Inflammatory macrophage treated with lipopolysaccharide for 4 hours (primary cell): ENCODE measurements at regions not wholly inside any gene's neighbourhood (a gene's known extent, or its start where the extent isn't known, plus 50 kb on each side); places are given as distances from the start of the nearest gene placed in this dataset.

Experiments
- DNase-seq: peaks from one replicate; pipeline ENCODE4 v3.0.0-alpha.2; 2020

DNA sequence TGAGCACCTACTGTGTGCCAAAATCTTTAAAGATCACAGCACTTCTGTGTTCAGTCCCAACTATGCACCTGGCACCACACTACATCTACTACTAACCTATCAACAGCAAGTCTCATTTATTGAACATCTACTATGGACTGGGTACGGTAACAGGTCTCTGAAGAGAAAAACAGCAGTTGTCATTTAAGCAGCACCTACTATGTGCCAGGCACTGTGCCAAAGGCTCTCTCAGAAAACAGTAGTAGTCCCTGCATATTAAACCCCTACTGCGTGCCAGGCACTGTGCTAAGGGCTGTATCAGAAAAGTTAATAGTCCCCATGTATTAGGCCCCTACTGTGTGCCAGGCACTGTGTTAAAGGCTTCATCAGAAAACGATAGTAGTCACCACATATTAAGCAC, 106.2 kb downstream of the PTPRS start:
- DNase-seq = no peak

DNA sequence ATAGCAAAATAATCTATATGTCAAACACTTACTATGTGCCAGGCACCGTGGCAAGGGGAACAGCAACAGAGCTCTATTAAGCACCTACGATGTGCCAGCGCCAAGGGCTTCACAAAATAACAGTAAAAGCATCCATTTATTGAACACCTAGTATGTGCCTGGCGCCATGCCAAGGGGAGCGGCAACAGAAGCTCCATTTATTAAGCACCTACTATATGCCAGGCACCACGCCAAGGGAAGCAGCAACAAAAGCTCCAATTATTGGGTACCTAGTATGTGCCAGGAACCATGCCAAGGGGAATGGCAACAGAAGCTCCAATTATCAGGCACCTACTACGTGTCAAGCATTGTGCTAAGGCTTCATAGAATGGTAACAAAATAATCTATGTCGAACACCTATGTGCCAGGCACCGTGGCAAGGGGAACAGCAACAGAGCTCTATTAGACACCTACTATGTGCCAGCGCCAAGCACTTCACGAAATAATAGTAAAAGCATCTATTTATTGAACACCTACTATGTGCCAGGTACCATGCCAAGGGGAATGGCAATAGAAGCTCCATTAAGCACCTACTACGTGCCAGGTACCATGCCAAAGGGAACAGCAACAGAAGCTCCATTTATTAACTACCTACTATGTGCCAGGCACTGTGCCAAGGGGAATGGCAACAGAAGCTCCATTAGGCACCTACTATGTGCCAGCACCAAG, 107.7 kb downstream of the PTPRS start:
- no peak for DNase-seq

DNA sequence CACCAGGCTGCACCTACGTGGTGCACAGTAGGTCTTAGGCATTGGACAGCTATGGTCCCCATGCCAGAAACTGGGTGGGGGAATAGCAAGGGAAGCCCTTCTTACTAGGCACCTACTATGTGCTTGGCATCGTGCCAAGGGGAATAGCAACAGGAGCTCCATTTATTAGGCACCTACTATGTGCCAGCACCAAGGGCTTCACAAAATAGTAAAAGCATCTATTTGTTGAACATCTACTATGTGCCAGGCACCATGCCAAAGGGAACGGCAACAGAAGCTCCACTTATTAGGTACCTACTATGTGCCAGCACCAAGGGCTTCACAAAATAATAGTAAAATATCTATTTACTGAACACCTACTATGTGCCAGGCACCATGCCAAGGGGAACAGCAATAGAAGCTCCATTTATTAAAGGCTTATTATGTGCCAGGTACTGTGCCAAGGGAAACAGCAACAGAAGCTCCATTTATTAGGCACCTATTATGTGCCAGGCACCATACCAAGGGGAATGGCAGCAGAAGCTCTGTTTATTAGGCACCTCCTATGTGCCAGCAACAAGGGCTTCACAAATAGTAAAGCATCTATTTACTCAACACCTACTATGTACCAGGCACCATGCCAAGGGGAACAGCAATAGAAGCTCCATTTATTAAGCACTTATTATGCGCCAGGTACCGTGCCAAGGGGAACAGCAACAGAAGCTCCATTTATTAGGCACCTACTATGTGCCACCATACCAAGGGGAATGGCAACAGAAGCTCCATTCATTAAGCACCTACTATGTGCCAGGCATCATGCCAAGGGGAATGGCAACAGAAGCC, 108.5 kb downstream of the PTPRS start:
- DNase-seq = no peak

DNA sequence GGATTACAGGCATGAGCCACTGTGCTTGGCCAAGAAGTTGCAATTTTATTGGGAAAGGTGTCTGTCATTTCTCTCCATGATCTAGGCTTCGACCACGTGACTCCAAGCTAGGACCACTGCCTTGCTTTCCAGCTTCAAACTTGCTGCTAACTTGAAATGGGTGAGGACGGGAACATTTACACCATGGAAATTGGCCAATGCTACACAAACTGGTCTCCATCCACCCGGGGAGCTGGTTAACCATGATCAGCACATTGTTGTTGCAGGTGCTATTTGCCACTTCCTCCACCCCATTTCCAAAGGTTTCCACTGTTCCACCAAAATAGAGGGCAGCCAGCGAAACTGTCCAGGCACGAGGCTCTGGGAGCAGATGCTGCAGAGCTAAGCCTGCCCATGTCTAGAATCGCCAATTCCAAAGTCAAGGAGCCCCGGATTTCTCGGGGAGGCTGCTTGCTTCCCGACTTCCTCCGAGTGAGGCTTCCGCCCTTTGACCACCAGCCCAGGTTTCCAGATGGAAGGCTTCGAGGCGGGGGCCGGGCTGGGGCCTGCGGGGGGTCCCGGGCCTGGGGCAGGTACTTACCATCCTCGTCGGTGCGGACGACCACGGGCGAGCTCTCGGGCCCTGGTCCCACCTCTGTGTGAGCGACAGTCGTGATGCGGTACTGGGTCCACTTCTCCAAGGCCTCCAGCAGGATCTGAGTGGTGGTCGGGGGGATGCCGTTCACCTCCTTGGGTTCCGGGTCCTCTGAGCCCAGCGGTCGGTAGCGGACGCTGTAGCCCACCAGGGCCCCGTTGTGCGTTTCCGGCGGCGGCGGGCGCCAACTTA, 109.7 kb downstream of the PTPRS start:
- no peak for DNase-seq

DNA sequence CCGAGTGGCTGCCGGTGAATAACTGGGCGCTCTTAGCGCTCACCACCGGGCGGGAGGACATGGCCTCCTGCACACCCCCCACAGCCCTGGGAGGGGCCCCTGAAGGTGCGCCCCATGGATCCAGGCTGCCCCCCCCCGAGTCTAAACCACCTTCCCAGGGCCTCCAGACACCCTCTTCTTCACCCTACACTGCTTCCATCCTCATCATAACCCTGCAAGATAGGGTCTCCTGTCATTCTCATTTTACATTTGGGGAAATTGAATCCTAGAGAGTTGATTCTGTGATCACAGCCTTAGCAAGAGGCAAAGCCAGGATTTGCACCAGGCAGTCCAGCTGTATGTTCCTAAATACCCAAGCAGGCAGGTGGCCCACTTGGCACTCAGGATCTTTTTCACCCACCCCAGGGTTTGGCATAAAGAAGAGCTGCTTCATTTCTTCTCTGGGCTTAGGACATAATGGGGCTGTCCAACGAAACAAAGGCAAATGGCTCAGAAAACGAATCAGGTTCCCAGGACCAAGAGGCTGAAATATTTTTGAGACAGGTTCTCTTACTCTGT, 110.8 kb downstream of the PTPRS start:
- no peak for DNase-seq

DNA sequence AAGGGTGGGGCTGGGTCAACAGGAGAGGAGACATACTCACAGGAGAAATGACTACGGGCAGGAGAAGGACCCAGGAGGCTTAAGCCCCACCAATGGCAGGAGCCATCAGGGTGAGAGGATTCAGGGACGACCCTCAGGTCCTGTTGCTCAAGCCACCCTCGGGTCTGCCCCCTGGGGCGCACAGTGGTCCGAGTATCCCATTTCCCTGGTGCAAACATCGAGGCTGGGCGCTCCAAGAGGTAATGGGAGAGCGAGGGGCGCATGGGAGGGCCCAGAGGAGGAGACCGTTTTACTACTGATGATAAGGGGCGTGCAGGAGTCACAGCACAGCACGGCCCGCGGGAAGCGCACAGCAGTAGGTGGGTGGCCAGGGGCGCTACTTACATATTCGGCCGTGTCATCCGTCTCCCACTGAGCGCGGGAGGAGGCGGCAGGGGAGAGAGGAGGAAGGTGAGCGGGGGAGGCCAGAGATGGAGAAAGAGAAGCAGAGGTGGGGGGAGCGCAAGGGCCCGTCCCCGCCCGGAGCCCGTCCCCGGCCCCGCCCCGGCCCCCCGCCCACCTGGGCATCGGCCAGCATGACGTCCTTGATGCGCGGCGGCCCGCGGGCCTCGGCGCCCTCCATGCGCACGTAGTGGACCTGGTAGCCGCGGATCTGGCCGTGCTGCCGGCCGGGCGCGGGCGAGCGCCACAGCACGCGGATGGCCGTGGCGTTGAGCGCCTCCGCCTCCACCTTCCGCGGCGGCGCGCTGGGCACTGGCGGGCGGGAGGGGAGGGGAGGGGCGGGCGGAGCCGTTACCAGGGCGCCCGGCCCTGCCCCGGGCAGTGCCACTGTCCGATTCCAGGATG, 111.5 kb downstream of the PTPRS start:
- no peak for DNase-seq

DNA sequence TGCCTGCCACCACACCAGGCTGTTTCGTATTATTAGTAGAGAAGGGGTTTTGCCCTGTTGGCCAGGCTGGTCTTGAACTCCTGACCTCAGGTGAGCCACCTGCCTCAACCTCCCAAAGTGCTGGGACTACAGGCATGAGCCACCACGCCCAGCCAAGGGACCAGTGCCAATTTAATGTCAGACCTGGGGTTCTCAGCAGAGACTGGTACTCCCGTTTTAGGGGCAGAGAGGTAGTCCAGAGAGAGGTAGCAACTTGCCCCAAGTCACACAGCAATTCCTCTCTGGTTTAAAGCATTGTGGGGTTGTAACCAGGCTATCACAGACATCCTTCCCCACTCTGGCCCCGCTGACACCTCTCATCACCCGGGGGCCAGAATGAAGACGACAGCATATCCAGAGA, 112.1 kb downstream of the PTPRS start:
- no peak for DNase-seq

DNA sequence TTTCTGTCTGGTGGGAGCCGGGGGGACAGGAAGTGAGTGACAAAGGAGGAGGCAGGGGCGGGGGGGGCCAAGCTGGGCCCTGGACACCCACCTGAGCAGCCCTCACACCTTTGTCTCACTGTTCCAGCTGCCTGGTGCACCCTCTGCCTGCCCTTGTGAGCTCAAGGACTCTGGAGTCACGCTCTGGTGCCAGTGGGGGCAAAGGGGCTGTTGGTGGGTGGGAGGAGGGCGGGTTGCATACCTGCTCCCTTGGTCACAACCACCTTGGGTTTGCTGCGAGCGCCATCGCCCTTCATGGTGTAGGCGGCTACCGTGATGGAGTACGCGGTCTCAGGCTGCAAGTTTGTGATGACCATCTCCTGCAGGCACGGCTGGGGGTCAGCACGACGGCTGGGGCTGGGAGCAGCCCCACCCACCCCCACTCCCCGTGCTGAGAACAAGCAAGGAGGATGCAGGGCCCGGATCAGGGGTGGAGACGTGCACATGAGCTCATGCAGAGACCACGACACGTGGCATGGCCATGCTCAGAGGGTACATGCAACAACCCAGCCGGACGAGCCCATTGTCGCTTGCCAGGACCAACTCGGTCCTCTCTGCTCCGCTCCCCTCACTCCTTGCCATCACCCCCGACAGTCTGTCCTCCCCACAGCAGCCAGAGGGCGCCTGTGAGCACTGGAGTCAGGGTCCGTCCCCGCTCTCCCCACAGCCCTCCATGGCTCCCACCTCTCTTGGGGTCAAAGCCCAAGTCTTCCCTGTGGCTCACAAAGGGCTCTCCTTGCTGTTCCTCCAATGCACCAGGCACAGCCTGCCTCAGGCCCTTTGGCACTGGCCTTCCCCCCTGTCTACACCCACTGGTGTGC, 114.9 kb downstream of the PTPRS start:
- DNase-seq = no peak

DNA sequence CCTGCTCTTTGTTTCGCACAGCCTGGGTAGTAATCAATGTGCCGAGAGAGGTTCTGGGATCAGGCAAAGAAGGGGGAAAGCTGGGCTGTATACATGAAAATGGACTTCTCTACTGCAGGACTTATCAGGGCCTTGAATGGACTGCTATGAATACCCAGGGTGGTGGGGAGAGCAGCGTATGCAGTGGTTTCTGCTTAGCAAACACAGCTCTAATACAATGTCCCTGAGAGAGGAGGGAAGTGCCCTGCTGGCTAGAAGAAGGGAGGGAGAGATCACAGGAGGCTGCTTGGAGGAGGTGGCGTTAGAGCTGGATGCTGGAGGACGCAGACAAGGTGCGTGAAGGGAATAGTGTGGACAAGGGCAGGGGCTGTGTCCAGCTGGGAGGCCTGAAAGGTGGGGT, 116.1 kb downstream of the PTPRS start:
- DNase-seq = no peak

DNA sequence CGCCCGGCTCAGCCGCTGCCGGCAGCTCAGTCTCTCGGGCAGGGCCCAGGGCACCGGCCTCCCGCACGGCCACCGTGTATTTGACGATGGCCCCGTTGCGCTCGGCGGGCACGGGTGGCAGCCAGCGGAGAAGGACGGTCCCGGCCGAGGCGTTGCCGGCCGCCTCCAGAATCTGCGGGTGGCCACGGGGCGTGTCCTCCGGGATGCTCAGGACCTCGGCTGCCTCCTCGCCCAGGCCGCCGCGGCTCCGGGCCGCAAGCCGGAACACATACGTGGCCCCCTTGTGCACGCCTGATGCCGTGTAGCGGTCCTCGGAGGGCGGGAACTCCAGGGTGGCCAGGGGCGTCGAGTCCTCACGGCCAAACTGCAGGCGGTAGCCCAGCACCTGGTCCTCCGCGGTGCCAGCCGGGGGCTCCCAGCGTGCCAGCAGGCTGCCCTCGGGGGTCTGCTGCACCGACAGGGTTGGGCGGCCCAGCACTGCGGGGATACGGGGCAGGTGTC, 117.7 kb downstream of the PTPRS start:
- DNase-seq = no peak

DNA sequence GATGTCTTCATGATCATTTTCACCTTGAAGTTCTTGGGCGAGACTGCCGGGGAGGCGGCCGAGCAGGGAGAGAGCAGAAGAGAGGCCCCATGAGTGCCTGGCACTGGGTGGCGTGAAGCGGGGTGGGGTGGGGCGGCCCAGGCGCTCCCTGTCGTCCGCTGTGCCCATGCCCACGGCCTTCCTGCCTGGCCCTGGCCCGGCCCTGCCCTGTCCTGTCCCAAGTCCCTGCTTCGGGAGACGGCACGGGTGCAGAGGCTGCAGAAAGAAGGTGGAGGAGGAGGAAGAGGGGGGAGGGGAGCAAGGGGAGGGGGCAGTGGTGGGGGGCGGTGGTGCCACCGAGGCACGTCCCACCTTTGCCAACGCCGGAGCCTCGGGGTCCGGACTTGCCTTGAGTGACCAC, 118.4 kb downstream of the PTPRS start:
- no peak for DNase-seq

DNA sequence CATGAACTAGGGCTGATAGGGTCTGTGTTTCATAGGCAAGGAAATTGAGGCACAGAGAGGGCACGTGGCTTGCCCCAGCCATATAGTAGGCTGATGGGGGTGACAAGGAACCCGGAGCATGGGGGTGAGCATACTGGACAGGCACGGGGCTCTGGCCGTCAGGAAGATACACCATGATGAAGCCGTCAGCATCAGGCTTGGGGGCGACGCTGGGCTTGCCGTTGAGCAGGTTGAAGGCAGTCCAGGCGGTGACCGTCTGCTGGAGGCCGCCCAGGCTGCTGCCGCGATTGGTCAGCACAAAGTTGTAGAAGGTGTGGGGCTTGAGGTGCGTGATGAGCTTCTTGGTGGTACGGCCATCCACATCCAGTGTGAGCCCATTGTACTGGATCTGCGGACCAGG, 119.7 kb downstream of the PTPRS start:
- no peak for DNase-seq

DNA sequence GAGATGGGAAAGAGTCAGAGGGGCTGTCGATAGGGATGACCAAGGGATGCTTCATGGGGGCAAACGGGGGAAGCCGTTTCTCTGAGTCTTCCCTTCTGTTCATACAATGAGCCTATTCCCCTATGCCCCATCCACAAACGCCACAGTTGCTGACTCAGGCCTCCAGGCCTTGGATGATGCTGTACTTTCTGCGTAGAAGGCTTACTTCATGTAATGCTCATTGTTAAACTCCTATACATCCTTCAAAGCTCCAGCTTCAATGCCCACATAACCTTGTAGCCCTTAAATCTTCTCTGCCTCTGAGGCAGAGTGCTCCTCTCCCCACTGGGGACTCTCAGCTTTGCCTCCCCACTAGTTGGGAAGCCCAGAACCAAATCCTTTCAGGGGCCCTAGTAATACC, 120.3 kb downstream of the PTPRS start:
- no peak for DNase-seq

DNA sequence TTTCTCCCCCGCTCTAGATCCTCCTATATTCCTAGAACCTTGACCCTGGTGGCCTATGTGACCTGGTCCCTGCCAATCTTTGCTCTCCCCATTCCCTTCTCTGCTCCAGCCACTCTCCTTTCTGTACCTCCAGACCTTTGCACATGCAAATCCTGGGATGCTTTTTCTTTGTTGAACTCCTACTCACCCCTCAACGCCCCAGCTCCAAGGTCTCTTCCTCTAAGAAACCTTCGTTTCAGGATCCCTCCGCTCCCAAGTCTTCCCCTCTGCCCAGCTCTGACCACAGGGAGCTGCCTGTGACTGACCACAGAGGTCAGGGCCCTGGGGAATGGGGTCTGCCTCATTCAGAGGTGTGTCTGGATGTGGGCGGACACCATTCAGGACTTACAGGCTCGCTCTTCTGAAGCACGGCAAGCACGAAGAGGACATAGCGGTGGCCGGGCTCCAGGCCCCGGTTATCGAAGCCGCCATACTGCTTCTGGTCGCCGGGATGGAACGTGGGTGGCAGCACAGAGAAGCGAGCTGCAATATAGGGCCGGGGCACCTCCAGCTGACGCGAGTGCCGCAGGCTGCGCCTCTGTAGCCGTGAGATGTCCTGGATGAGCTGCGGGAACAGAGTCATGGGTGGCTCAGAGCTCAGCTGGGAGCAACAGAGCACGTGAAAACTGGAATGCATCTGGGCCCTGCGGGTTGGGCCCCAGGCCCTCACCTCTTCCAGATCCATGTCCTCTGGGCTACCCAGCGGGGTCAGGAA, 120.9 kb downstream of the PTPRS start:
- DNase-seq = no peak

DNA sequence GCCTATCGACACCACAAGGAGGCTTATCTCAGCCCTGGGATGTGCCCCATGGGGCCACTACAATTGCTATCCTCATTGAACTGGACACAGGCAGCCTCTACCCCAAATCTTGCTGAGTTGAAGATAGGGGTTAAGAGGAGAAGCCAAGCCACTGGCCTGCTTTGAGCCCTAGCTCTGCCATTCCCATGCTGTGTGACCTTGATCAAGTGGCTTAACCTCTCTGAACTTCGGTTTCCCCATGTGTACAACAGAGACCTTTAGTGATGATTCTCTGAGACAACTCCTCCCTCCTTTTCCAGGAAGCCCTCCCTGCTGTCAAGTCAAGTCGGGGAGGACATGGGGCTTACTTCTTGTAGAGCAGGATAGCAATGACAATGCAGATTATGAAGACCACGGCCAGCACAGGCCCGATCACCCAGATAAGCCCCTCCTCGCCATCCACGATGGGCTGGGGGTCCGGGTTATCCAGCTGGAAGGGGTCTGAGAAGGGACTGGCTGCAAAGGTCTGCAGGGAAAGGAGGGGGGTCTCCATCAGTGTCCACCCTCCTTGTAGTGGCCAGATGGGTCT, 121.6 kb downstream of the PTPRS start:
- DNase-seq = no peak

DNA sequence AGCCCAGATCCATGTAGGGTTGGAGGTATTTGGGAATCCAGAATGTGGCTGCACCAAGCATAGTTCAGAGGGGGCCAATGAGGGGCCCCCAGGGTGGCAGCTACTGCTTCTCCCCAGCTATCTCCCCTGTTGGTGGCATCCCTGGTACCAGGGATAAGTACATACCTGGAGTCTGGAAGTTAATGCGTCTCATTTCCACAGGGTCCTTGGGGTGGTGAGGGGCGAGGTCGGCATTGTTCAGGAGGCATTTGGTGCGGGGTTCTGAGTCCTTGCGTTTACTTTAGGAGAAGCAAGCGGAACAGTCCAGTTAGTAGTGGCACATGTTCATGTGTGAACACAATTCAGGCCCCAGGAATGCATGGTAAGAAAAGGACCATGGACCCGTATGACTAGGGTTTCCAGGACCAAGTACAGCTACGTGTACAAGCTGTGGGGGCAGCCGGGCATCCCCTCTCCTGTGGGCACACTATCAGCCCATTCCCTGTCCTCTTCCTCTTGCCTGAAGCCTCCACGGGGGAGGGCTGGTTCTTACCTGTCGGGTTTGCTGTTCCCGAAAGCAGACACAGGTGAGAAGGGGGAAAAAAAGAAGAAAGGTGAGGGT, 122.3 kb downstream of the PTPRS start:
- no peak for DNase-seq

DNA sequence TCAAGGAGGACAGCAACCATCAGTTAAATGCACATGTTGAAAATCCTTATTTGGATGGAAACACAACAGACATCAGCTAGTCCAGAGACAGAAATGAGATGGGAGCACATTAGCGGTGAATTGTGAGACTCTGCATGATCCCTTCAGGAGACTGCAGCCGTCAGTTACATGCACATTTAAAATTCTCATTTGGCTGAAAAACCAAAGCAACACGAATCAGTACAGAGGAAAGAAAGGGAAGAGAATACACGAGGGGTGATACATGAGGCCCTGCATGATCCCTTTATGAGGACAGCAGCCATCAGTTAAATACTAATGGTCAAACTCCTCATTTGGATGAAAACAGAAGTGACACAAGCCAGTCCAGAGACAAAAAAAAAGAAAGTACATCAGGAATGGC, 123.4 kb downstream of the PTPRS start:
- DNase-seq = no peak

DNA sequence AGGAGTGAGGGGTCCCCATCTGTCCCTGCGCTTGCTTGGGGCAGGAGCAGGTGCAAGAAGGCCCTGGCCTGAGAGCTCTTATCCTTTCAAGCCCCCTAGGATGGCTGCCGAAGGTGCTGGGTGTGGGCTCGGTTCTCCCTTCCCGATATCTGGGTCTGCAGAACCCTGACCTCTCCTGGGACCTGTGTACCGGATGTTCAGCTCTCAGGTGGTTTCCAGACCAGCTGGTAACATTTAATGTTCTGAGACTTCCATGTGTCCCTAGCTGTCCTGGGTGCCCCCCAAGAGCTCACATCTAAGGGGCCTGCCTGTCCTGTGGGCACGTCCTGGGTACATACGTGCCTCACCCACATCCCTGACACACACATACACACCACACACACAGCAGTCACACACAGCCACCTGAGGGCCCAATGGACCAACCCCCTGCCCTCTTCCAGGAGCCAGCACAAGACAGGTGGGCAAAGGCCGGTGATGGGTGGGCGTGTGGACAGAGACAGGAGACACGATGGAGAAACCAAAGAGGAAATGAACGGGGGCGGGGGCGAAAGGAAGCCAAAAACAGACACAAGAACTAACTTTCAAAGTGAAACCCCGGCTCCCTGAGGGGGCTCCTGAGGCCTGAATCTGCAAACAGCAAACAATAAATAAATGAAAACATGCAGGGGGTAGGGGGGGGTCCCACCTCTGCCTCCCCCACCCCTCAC, 124.3 kb downstream of the PTPRS start:
- DNase-seq = no peak

DNA sequence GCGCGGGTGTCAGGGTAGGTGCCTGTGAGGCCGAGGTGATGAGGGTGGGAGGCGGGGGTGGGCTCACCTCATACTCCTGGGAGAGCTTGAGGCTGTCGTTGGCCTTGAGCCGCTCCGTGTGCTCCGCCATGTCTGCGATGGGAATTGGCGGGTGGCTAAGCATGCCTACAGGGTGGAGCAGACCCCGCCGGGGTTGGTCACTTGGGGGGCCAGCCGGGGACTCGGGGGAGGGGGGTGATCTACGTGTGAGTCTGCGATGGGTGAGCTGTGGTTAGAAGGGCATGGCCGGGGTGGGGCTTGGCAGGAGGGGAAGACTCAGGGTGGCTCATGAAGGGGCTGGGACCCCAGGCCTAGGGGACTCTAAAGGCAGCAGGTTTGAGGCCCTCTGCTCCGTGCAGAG, 125.2 kb downstream of the PTPRS start:
- no peak for DNase-seq
